Activated naive CD4-positive, alpha-beta T cell (primary cell): ENCODE measurements at regions not wholly inside any gene's neighbourhood (a gene's known extent, or its start where the extent isn't known, plus 50 kb on each side); places are given as distances from the start of the nearest gene placed in this dataset.
"Not testable (repeated sequence)": the region's sequence is repeated elsewhere in the genome, so short reads cannot be mapped to it uniquely, and the experiment has no call there.

Experiments
- DNase-seq, 4 experiments: peaks; one replicate each; lab custom pipeline; 2025; lab: John Stamatoyannopoulos, UW

DNA sequence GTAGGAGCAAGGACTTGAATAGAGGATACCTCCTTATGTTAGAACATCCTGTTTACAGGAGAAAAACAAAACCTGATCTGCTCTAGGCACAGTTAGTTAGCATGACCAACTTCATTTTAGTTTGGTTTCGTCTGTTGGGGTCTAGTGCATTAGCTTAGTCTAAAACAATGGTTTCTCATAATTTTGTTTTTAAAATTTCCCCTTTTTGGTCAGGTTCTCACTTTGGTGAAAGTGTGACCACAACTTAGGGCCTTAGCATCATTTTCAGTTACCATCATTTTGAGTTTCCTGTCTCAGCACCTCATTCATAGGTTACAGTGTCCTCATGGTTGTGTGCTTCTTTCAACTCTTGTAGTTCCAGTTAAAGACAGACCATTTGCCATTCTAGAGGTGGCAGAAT, 1277.0 kb upstream of the SLC39A10 start:
- DNase-seq: no peak

DNA sequence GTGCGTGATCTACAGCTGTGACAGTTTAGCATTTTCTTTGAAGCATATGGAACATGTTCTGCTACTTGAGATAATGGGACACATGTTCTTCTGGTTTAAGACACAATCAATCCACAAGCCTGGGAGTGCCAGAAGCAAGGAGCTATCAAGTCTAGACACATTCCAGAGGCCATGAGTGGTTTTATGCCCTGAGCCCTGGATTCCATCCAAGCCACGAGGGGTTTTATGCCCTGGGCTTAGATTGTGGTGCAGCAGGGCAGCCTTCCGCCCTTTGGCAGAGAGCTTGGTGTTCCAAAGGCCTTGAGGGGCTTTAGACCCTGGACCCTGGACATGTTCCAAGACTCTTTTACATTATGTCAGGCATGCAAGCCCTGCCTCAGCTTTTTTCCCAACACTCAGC, 1289.6 kb upstream of the SLC39A10 start:
- DNase-seq: not testable (repeated sequence)

DNA sequence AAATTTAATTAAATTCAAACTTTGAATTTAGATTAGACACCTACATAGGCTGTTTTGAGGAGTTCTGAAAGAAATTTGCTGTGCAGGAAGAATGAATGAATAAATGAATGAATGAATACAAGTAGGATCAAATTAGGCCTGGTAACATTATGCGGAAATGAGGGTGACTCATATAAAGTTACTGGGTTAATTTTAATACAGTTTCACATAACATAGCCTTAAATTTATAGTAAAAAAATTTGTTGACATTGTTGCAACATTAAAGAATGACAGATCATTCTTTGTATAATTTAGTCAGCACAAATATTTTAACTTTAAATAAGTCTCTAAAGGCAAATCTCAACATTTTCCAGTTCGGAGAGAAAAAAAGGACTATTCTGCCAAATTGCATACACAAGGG, 1293.1 kb upstream of the SLC39A10 start:
- DNase-seq: no peak

DNA sequence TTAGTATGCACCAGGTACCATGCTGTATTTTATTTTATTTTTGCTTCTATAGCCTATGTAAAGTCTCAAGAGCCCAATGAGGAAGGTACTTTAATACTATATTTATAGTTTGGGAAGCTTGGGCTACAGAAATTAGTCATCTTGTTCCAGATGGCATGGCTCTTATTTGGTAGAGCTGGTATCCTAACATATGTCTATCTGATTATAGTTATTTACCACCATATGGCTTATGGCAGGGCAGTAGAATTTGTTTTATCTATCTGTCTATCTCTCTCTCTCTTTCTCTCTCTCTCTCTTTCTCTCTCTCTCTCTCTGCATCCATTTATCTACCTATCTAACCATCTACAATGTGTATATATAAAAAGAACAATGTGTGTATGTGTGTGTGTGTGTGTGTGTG, 1293.7 kb upstream of the SLC39A10 start:
- no peak for DNase-seq

DNA sequence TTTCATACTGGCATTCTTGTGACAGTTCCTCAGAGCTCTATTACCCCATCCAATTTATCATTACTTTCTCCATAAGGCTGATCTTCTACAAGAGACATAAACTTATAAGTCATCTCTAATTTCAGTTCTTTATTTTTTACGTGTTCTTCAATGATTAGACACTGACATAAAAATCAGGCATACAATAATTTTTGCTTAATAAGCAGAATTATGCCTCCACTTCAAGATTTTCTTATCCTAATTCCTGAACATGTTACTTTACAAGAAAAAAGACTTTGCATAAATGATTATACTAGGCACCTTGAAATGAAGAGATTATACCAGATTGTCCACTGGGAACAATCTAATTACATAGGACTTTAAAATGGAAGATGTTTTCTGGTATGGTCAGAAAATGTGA, 1304.5 kb upstream of the SLC39A10 start:
- no peak for DNase-seq

DNA sequence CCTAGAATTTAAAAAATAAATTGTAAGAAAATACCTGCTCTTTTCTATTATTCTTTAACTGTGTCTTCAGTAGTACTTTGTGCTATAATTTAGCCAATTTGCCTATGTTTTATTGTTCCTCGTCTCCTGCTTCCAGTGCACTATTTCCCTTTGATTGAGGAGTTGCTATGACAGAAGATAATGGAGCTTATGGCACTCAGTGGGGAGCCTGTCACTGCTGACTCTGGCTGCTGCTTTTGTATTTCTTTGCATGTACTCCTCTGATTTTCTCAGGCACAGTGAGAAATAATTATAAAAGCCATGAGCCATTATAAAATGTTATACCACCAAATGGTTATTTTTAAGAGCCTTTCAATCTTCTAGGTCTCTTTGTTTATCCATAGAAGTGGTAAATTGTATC, 1310.8 kb upstream of the SLC39A10 start:
- DNase-seq: no peak

DNA sequence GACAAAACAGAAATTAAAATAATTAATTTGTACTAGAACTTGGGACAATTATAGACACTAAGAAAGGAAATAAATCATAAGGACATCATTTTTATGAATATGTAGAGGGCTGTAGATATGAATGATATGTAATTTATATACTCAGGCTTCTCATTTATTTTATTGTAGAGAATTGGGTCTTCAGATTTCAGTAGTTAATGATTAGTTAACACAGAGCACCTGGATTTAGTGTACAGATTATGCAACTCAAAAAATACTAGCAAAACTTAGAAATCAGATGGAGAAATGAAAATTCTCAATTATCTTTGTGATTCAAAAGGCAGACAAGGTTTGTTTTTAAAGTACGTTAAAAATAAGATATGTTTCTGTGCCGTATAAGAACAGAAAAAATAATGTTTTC, 1311.7 kb upstream of the SLC39A10 start:
- no peak for DNase-seq

DNA sequence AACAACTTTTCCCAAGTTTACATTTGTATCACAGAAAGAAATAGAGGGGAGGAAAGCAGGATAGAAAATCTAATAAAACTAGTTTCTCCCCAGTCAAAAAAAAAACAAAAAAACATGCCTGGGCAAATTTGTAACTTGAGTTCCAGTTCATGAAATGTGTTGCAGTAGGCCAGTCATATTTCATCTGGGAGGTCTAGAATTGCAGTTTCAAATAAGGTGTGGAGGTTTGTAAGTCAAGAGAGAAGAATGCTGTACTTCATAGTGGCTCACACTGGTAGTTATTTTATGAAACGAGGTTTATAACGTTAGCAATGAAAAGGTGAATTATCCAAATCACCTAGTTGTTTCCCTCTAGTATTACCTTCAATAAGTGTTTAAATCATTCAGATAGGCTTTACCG, 1313.9 kb upstream of the SLC39A10 start:
- DNase-seq: no peak

DNA sequence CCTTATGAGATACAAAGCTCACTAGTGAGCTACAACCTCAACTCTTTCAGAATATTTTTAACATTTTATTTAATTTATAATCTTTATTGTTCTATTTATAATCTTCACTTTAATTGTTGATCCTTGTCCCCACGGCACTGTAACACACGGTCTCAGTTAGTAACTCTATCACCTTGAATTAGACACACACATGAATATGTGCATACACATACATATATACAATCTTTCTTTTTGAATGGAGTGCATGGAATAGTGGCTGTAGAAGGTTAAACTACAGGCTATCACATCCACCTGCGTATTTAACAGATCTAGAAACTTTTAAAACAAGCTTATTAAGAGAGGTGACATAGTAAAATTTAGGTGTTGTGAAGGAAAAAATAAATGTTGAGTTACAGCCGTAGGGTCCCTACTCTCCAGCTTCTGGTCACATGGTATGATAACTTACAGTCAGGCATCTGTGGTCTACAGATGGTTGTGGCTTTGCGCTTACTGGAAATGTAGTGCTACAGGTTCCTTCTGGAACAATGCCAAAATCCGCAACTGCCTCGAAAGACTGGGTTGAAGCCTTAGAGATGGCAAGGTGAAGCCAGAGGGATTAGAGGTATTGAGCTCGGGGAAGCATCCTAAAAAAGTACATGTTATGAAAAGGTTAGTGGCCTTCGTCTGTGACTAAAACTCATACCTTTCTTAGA, 1324.1 kb upstream of the SLC39A10 start:
- DNase-seq: no peak

DNA sequence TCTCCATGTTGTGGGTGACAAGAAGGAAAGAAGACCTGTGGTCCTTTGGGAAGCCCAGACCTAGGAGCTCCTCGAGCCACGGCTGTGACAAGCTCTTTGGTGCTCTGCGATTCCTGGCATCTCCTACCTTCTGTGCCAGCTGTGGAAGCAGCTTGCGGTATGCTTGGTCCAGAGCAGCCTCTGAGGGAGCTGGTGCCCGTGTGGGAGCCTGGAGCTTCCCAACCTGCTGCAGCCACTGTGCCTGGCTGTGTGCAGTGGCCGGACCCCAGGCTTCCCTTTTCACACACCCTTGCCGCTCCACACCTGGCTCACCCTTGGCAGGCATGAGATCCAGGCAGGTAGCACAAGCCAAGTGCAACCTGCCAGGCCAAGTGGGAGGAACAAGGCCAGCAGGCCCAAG, 1328.6 kb upstream of the SLC39A10 start:
- no peak for DNase-seq

DNA sequence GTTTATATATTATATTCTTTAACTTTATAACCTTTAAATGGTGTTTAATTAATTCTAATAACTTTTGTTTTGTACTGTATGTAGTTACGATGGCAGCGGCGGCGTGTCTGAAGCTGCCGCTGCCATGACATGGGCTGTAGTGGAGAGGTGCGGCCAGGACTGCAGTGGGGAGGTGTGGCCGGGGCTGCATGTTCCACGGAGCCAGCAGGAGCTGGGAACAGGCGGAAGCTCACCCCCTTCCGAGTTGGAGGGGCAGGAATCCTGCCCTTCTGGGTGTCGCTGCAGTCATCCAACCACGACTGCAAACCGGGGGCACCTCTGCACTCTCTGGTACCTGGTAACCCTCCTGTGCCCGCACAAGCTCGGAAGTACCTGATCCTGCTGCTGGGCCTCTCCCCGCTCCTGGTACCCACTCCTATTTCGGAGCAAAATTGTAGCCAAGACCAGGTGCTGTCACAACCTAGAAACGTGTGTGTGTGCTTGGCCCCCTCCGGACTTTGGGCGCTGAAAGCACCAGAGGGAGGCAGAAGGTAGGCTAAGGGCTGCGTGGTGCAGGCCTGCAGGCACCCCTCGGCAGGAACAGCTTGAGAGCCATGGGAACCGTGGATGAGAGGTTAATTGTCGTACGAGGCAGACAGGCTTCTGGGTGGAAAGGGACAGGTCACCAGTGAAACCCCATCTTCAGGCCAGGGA, 1329.7 kb upstream of the SLC39A10 start:
- no peak for DNase-seq

DNA sequence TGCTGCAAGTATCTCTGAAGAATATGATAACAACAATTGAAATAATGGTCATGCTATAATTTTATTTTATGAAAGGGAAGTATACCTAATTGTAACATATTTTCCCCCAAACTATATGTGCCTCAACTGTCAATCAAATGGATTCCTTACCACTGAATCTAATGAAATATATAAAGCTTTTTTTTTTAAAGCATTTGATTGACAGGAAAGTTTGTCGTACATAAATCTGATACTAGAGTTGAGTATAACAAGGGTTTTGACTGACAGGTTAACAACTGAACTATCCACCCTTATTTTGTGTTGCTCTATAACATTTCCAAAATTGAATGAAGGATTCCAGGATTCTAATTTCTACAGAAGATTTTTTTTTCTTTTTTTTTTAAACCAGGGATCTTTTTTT, 1333.3 kb upstream of the SLC39A10 start:
- DNase-seq: no peak

DNA sequence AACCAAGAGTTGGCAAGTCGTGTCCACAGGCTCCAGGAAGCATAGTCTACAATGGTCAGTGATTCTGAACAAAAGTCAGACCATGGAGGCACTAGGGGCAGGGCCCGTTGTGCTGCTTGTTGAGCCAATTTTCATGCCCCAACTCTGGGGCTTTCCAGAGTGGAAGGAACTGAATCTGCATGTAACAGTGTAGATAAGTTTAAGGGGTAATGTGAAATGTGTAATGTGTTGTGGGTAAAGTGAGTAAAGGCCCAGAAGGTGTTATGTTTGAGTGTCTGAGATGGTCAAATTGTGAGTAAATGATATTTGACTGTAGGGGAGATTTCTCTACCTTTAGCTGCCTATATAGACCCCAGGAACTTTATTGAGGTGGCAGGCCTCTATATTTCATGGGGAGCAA, 1336.5 kb upstream of the SLC39A10 start:
- DNase-seq: no peak

DNA sequence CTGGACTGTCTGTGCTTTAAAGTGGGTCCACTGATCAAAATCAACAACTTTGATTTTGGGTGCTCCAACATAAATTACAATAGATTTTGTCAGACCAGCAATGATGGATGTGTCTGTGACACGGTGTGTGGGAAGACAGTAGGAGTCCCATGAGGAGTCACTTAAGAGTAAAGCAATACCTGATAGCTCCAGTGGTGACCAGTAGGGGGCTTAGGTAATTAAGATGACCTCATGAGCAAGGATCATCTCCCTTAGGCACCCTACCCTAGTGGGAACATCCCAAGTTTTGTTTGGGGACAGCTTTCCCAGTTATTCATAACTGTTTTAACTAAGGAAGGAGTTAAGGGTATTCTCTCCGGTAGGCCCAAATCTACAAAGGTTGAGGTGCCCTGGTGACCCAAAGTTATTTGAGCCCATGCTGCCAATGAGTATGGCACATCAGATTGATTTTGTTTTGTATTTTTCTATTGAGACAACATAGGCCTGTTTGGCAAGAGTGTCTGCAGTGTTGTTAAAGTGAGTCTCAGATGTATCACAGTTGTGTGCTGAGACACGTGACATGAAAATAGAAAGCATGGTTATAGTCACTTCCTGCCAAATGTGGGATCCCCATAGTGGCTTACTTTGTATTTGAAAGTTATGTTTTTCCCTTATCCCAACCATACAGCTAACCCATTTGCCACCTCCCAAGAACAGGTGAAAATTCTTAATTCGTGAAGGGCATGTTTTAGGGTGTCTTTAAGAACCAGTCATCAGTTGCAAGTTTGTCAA, 1337.6 kb upstream of the SLC39A10 start:
- DNase-seq: no peak

DNA sequence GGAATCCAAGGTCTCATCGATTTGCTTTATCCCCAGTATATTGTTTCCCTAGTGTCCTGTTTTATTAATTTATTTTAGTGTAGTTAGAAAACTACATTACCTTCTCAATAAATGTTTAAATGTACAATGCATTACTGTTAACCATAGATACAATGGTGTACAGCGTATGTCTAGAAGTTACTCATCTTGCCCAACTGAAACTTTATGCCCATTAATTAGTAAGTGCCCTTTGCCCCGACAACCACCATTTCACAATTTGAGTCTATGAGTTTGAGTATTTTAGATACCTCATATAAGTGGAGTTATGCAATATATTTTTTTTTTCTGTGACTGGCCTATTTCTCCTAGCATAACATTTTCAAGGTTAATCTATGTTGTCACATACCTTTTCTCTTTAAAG, 1343.0 kb upstream of the SLC39A10 start:
- DNase-seq: no peak

DNA sequence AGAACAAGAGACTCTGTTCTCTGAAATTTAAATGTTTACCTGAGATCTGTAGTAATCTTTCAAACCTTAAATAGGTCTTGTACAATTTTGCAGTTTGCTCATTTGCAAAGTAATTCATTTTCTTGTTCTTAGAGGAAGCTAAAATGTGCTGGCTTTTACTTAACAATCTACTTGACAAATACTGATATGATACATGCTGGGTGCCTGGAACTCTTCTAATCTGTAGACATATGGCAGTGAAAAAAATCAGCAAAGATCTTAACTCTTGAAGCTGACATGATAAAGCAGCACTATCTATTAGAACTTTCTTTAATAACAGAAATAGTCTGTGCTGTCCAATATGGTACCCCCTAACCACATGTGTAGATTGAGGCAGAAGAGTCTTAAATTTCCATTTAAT, 1352.8 kb upstream of the SLC39A10 start:
- no peak for DNase-seq

DNA sequence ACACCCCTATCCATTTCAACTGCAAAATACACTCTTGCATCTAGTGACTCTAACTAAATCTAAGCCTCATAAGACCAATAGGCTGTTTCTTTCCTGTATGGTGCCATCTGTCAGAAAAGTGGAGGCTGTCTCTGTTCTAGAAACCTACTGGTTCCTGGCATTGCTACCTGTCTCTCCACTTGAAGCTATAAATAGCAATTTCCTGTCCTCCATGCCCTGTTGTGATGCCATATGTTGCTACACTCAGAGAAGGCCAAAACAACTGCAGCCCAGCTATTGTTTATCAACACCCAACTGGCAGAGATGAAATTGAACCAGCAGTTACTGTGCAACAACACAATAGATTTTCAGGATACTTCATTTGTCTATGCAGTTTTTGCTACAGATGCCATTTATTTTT, 1355.1 kb upstream of the SLC39A10 start:
- no peak for DNase-seq

DNA sequence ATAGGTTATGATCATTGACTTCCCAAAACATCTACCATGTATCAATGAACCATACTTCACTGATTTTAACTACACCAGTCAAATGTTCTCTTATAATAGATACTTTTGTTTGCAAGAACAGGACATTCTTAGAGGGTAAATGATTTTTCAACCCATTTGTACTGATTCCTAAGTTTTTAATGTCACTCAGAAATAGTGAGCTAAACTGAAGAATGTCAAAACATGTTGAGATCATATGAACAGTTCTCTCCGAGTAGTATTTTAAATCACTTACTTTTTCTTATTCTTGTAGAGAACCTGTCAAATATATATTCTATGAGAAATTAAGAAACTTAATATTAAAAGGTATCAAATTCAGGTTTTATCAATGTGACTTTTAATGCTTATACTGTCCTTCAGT, 1362.9 kb upstream of the SLC39A10 start:
- no peak for DNase-seq

DNA sequence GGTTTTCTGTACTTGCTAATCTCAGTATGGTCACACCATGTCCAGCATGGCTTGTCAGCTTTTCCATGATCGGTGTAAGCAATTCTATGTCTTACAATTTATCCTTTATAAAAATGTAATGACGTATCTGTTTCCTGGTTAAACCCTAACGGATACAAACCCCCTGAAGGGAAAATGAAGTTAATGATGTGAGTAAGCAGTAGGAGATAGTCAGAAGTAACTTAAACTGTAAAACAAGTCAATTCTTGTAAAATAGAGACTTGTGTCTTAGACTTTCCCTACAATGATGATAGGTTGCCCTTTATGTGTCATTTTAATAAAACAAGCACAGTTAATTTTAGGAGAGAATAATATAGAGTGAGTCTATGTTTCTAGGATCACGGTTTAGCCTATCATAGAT, 1365.9 kb upstream of the SLC39A10 start:
- DNase-seq: no peak

DNA sequence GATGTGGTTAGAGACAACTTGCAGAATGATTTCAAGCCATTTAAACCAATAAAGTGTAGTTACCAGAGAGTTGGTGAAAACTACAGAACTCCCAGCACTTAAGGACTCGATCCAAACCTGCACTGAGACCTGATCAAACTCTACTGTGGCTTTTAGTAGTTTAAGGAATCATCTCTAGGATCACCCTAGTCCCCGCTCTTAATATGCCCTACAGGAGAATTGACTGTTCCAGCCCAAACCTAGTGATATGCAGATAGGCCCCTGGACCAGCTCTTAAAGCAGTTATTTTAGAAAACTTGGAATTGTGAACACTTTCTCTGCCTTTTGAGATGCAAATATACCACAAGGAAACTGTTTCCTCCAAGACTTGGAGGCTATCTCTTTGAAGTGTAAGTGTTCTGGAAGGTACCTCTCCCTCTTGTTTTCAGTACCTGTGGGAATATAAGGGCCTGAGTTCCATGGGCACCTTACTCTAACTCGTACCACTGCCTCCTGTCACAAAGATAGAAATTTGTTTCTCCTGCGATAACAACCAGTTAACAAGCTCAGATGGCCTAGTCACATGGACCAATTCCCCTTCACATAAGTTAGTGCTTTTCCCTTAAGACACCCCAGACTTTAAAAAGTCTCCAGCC, 1367.2 kb upstream of the SLC39A10 start:
- DNase-seq: no peak

DNA sequence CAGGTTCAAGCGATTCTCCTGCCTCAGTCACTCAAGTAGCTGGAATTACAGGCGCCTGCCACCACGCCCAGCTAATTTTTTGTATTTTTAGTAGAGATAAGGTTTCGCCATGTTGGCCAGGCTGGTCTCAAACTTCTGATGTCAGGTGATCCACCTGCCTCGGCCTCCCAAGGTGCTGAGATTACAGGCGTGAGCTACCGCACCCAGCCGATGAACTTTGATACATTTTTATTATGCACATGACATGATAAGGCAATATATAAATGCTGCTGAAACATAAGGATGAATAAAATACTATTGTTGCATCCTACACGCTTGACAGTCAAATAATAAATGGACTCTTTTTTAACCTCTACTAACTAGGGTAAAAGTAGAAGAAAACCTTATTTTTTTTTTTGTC, 1380.4 kb upstream of the SLC39A10 start:
- not testable (repeated sequence) for DNase-seq

DNA sequence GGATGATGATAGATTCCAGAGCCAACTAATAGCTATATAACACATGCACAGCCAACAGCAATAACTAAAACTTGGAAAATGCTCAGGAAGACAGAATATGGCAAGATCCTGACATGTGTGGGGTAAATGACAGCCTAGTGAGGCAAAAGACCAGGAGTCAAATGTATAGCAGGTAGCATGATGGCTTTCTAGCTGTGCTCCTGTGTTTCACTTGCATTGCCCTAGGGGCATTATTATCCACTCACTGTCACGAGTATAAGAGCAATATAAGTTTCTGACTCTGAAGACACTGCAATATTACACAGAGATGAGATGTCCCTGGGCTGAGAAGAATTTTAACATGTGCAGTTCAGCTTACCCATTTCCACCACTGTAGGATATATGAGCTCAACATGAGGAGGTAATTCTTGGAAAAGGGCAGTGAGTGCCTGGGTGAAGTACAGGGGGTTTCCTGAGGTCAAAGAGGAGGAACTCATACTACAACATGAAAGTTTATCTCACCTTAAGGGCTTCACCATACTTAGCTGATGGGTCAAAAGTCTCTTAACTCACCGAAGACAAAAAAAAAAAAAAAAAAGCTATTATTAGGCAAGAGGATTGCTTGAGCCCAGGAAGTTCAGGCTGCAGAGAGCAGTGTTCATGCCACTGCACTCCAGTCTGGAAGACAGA, 1385.6 kb upstream of the SLC39A10 start:
- DNase-seq: no peak
